IPS DF 6.9 (cell line): ENCODE measurements at regions not wholly inside any gene's neighbourhood (a gene's known extent, or its start where the extent isn't known, plus 50 kb on each side); places are given as distances from the start of the nearest gene placed in this dataset.
"Not testable (repeated sequence)": the region's sequence is repeated elsewhere in the genome, so short reads cannot be mapped to it uniquely, and the experiment has no call there.

Experiments
- DNase-seq: peaks from one replicate; pipeline ENCODE4 v3.0.0-alpha.2; 2013; ENCODE audit warnings: low read depth, low spot score
- H3K27ac ChIP-seq: one replicate; pipeline ENCODE4 v1.5.1; 2013; ENCODE audit warnings: low read length, control low read depth
- H3K27me3 ChIP-seq: 2 replicates; pipeline ENCODE4 v1.6.1; 2013; ENCODE audit warnings: mild to moderate bottlenecking, low read length; ENCODE audit not compliant: control insufficient read depth, insufficient read depth
- H3K36me3 ChIP-seq: 2 replicates; pipeline ENCODE4 v1.6.1; 2013; ENCODE audit warnings: low read length; ENCODE audit not compliant: control insufficient read depth, insufficient read depth
- H3K4me1 ChIP-seq: 2 replicates; pipeline ENCODE4 v1.6.1; 2013; ENCODE audit warnings: low read length; ENCODE audit not compliant: control insufficient read depth, insufficient read depth
- H3K4me3 ChIP-seq: 2 replicates; pipeline ENCODE4 v1.5.1; 2013; ENCODE audit warnings: mild to moderate bottlenecking, low read length
- H3K9me3 ChIP-seq: 2 replicates; pipeline ENCODE4 v1.6.1; 2013; ENCODE audit warnings: low read length, inconsistent platforms; ENCODE audit not compliant: control insufficient read depth, insufficient read depth
- WGBS: extraction: QIAGEN DNeasy Blood & Tissue Kit; methylation state at CpG from one replicate; pipeline ENCODE4 v1.1.7; 2013; ENCODE audit warnings: mixed read lengths, missing lambda C conversion rate; ENCODE audit not compliant: insufficient read length, insufficient coverage; 5-methylcytosine and 5-hydroxymethylcytosine counted together

- H3K4me3 ChIP-seq, result no peak overlapping the region
- no peak overlapping the region for H3K27ac ChIP-seq
- no peaks in the 10 kb centered on the region for H3K4me1 ChIP-seq
- no peaks in the 10 kb centered on the region; the same call in 1 of the 2 replicates for H3K9me3 ChIP-seq
- H3K36me3 ChIP-seq, result no peaks in the 10 kb centered on the region
- no peaks in the 10 kb centered on the region for H3K27me3 ChIP-seq
- WGBS, result no CpG with 5 or more reads among the region's 3 CpGs
- no peak for DNase-seq
Measured at GRCh38 chrY:12357204-12357603, 343.8 kb upstream of the USP9Y start.

- no CpG with 5 or more reads among the region's 6 CpGs for WGBS
- Histone ChIP-seq H3K4me1 (no peaks in the 10 kb centered on the region), H3K4me3 (no peak overlapping the region), H3K27me3 (no peaks in the 10 kb centered on the region), H3K36me3 (no peaks in the 10 kb centered on the region), H3K9me3 (no peaks in the 10 kb centered on the region; the same call in 1 of the 2 replicates), H3K27ac (no peak overlapping the region)
- DNase-seq, result no peak
Measured at GRCh38 chrY:12357655-12358054, 343.4 kb upstream of the USP9Y start.

- H3K27ac ChIP-seq, result no peak overlapping the region
- no peaks in the 10 kb centered on the region for H3K4me1 ChIP-seq
- WGBS, result no CpG with 5 or more reads among the region's 7 CpGs
- H3K36me3 ChIP-seq, result no peaks in the 10 kb centered on the region
- no peaks in the 10 kb centered on the region; the same call in 1 of the 2 replicates for H3K9me3 ChIP-seq
- DNase-seq, result no peak
- H3K4me3 ChIP-seq, result no peak overlapping the region
- no peaks in the 10 kb centered on the region for H3K27me3 ChIP-seq
Measured at GRCh38 chrY:12358337-12358736, 342.7 kb upstream of the USP9Y start.

- H3K4me1 ChIP-seq, result no peaks in the 10 kb centered on the region
- no CpG with 5 or more reads among the region's 9 CpGs for WGBS
- no peak for DNase-seq
- no peak overlapping the region for H3K27ac ChIP-seq
- H3K36me3 ChIP-seq, result no peaks in the 10 kb centered on the region
- H3K9me3 ChIP-seq, result no peaks in the 10 kb centered on the region
- no peaks in the 10 kb centered on the region for H3K27me3 ChIP-seq
- H3K4me3 ChIP-seq, result no peak overlapping the region
Measured at GRCh38 chrY:12359867-12360266, 341.2 kb upstream of the USP9Y start.

- no peak overlapping the region for H3K27ac ChIP-seq
- no CpG with 5 or more reads among the region's 9 CpGs for WGBS
- H3K9me3 ChIP-seq, result no peaks in the 10 kb centered on the region
- no peaks in the 10 kb centered on the region for H3K36me3 ChIP-seq
- no peak overlapping the region for H3K4me3 ChIP-seq
- H3K4me1 ChIP-seq, result no peaks in the 10 kb centered on the region
- DNase-seq, result no peak
- H3K27me3 ChIP-seq, result no peaks in the 10 kb centered on the region
Measured at GRCh38 chrY:12360496-12360895, 340.5 kb upstream of the USP9Y start.

- no CpG with 5 or more reads among the region's 5 CpGs for WGBS
- DNase-seq, result no peak
Measured at GRCh38 chrY:12365311-12365910, 335.6 kb upstream of the USP9Y start.

GRCh38 chrY:12374588-12374987 is 326.4 kb upstream of the USP9Y start:
- H3K9me3 ChIP-seq, H3K36me3 ChIP-seq, H3K27ac ChIP-seq, H3K4me1 ChIP-seq, DNase-seq, H3K27me3 ChIP-seq, H3K4me3 ChIP-seq: not testable (repeated sequence)
- no CpG with 5 or more reads among the region's 2 CpGs for WGBS

More at GRCh38 chrY:12365311-12365910, 335.6 kb upstream of the USP9Y start:
- no peaks in the 10 kb centered on the region for H3K9me3 ChIP-seq
- H3K36me3 ChIP-seq, result no peaks in the 10 kb centered on the region
- H3K27ac ChIP-seq, result no peak overlapping the region
- no peak overlapping the region for H3K4me3 ChIP-seq
- H3K4me1 ChIP-seq, result no peaks in the 10 kb centered on the region
- no peaks in the 10 kb centered on the region for H3K27me3 ChIP-seq

- H3K27me3 ChIP-seq, H3K9me3 ChIP-seq, DNase-seq, H3K4me3 ChIP-seq, H3K4me1 ChIP-seq, H3K36me3 ChIP-seq, H3K27ac ChIP-seq: not testable (repeated sequence)
- no CpG with 5 or more reads among the region's 17 CpGs for WGBS
Measured at GRCh38 chrY:12391655-12392559, 309.1 kb upstream of the USP9Y start.

GRCh38 chrY:12393190-12393589 is 307.8 kb upstream of the USP9Y start:
- no peaks in the 10 kb centered on the region for H3K27me3 ChIP-seq
- H3K36me3 ChIP-seq, result no peaks in the 10 kb centered on the region
- H3K4me1 ChIP-seq, result no peaks in the 10 kb centered on the region
- no peaks in the 10 kb centered on the region for H3K9me3 ChIP-seq
- no CpG with 5 or more reads among the region's 8 CpGs for WGBS
- H3K4me3 ChIP-seq, result no peak overlapping the region
- no peak overlapping the region for H3K27ac ChIP-seq
- no peak for DNase-seq

GRCh38 chrY:12395381-12396120 is 305.5 kb upstream of the USP9Y start:
- H3K36me3 ChIP-seq, H3K27me3 ChIP-seq, H3K27ac ChIP-seq, H3K4me1 ChIP-seq, H3K4me3 ChIP-seq, H3K9me3 ChIP-seq: not testable (repeated sequence)
- DNase-seq, result peak; percentile 1
- no CpG with 5 or more reads among the region's 5 CpGs for WGBS
